ENCODE measurements at regions not wholly inside any gene's neighbourhood (a gene's known extent, or its start where the extent isn't known, plus 50 kb on each side); places are given as distances from the start of the nearest gene placed in this dataset.

DNA sequence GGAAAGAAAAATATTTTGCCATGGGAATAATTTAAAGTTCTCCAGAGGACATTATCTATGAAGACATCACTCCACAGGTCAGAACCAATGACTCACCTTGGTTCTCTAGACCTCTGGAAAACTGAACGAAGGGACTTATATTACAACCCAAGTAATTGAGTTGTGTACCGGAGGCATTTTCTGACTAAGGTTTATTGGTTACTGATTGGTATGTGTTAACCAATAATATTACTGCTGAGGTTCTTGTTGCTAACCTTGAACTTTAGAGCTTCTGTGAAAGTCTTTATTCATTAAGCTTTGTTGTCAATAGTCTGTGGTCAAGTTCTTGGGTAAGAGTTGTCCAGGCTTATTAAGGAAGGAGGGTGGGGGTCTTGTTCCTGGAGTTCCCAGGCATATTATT is 78.1 kb upstream of the MTPN start:
- TF ChIP-seq, protein P1, sequence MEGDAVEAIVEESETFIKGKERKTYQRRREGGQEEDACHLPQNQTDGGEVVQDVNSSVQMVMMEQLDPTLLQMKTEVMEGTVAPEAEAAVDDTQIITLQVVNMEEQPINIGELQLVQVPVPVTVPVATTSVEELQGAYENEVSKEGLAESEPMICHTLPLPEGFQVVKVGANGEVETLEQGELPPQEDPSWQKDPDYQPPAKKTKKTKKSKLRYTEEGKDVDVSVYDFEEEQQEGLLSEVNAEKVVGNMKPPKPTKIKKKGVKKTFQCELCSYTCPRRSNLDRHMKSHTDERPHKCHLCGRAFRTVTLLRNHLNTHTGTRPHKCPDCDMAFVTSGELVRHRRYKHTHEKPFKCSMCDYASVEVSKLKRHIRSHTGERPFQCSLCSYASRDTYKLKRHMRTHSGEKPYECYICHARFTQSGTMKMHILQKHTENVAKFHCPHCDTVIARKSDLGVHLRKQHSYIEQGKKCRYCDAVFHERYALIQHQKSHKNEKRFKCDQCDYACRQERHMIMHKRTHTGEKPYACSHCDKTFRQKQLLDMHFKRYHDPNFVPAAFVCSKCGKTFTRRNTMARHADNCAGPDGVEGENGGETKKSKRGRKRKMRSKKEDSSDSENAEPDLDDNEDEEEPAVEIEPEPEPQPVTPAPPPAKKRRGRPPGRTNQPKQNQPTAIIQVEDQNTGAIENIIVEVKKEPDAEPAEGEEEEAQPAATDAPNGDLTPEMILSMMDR (conservative IDR thresholded peaks at IDR 0.05): no peak
- TF ChIP-seq ZFX (IDR thresholded peaks at IDR 0.05): no peak

Data from C4-2B (cell line).